Left cardiac atrium (tissue), 4 donors: ENCODE measurements at regions not wholly inside any gene's neighbourhood (a gene's known extent, or its start where the extent isn't known, plus 50 kb on each side); places are given as distances from the start of the nearest gene placed in this dataset.

Experiments used
- ATAC-seq, 2 donors: fragments of 200-7000 bp; cut with Tn5 transposase; one replicate each; pipeline ENCODE4 v1.9.1; 2020; ENCODE audit warnings: mild to moderate bottlenecking in 2 of 2, moderate library complexity in 2 of 2
- DNase-seq: peaks from one replicate; pipeline ENCODE4 v3.0.0-alpha.2; 2020
- intact Hi-C, 2 donors: fragments of 100-400 bp; cut with DNase I; formaldehyde crosslinking; loops; one replicate each; pipeline versions ENCODE4 v1.14.1 to v1.15.1; 2022 to 2023
- donor health status: DM: no; HTN: yes; CAD: no.
- donor health status: DM: no; HTN: yes; CAD: no; lungs with severe emphysema.
- donor health status: DM: yes; HTN: yes; CAD: no.
- donor health status: Dilated cardiomyopathy.

GRCh38 chr3:76768912-76769311 is 271.0 kb upstream of the ROBO2 start:
- no peak for DNase-seq
- ATAC-seq = no peak
- intact Hi-C loops = no loop called here

- intact Hi-C loops = no loop called here
- DNase-seq (no peak), ATAC-seq (no peak)
These were observed 263.0 kb upstream of the ROBO2 start for GRCh38 chr3:76776927-76777326.

DNA sequence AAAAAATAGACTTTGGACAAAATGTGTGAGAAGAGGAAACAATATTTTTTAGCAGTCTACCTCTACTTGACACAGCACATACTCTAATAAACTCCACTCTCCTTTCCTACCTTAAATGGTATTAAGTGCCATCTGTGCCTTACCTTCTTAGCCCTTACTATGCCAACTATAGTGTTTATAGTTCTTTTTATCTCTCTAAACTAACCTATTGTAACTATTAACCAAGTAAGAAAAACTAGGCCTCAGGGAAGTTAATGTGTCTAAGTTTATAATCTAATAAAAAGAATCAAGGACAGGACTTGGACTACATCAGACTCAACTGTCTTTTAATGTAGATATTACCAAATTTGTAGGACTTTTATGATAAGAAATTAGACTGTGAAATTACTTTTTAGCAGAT is 251.7 kb upstream of the ROBO2 start:
- intact Hi-C loops = no loop called here
- ATAC-seq (no peak), DNase-seq (no peak)

DNA sequence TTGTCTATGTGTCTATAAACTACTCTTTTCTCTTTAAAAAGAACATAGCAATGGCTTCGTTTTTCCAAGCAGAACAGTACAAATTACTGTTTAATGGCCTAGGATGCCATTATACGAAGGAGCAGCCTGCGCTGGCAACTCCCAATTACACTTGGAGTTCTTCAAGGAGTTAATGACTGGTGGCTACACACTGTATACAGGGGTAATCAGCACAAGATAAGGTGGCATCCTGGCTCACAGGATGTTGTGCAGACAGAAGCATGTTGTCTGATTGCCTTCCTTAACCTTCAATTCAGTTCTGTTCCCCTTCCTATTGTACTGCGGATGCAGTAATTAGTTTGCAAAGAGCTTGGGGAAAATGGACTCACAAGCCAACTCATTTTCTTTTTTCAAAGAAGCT is 250.7 kb upstream of the ROBO2 start:
- DNase-seq (no peak), ATAC-seq (no peak)

DNA sequence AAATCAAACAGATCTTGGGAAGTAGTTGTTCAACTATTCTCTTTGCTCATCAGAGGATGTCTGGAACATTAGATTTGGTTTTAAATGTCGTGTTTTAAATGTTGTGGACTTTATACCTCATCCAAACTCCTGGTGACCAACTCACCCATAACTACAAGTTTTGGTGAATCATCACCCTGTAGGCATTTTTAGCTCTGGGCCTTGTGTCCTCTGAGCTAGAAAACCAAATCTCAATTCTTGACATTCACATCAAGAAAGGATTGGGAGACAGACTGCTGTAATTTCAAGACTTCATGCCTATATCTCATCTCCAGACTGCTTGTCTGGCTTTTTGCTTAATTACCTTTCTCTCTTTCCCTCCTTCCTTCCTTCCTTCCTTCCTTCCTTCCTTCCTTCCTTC is 228.5 kb upstream of the ROBO2 start:
- no peak for ATAC-seq
- intact Hi-C loops = no loop called here
- no peak for DNase-seq

More for the DNA sequence above, 250.7 kb upstream of the ROBO2 start:
- intact Hi-C loops = no loop called here

GRCh38 chr3:76812649-76813242 is 227.2 kb upstream of the ROBO2 start:
- DNase-seq = no peak
- intact Hi-C loops = no loop called here
- no peak for ATAC-seq

DNA sequence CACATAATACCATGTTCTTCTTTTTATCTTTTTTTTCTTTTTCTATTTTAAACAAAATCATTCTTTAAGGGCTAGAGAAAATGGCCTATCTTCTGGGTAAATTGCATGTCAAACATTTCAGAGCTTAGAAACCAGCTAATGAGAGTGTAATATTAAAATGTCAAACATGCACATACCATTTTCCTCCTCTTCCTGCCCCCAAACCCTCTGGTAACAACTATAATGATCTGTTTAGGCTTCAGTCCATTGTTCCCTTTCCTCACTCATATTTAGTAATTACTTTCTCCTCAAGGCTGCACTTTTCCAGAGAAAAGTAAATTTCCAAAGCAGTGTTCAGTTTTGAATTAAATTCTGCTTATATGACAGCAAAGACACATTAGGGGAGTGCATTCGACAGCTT is 224.3 kb upstream of the ROBO2 start:
- ATAC-seq (no peak), DNase-seq (no peak)
- intact Hi-C loops = no loop called here

- DNase-seq (no peak), ATAC-seq (no peak)
- intact Hi-C loops = no loop called here
These were observed 219.4 kb upstream of the ROBO2 start for GRCh38 chr3:76820481-76820880.

GRCh38 chr3:76824658-76825240 is 215.2 kb upstream of the ROBO2 start:
- no peak for ATAC-seq
- no peak for DNase-seq
- intact Hi-C loops = no loop called here

DNA sequence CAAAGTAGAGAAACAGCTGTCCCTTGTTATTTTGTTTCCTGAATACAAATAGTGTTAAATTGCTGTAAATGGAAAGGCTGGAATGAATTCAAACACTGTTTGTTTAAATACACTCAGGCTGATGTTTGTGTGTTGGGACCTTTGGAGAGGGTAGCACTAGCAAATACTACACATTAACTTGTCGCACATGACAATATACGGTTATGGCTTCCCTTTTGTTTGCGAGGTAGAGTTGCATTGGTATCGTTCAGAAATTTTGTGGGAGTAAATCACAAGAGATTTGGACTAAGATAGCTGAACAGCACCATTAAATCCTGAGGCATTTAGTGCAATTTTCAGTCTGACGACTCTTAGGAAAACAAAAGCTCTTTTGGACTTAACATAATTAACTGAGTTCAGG is 213.0 kb upstream of the ROBO2 start:
- intact Hi-C loops = no loop called here
- no peak for ATAC-seq

DNA sequence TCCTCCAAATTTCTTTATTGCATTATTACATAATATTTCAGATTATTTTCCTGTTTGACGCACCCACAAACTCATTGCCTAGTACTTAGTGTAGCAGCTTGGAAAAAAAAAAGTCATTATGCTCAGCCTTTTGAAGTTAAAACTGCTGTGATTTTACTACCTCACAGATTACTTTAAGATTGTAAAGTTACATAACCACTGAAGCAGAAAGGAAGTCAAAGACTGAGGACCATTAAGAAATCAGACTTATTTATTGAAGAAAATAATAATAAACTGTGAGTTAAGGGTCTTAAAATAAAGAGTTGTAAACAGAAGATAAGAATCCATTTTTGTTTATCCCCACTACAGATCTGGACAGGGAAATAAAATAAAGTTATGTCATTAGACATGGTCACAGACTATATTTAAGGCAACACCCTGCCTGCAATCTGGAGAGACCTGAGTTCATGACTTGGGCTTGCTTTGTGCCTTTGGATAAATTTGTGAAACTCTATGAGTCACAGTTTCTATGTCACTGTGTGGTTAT is 212.1 kb upstream of the ROBO2 start:
- ATAC-seq (no peak), DNase-seq (no peak)
- intact Hi-C loops = no loop called here

More for the DNA sequence above, 213.0 kb upstream of the ROBO2 start:
- DNase-seq = no peak

DNA sequence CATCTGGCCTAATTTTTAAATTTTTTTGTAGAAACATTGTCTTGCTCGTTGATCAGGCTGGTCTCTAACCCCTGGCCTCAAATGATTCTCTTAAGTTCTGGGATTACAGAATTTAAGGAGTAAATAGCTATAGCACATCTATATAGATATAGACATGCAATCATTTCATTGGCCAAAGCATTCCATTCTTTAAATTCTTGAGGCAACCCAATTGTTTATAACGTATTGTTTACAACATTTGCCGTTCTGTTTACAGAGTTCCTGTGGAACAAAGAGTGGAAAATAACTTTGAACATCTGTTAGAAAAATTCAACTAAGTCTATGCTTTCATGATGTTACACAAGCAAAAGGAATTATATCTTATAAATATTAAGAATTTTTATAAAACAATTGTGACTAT is 205.2 kb upstream of the ROBO2 start:
- intact Hi-C loops = no loop called here
- DNase-seq (no peak), ATAC-seq (no peak)

DNA sequence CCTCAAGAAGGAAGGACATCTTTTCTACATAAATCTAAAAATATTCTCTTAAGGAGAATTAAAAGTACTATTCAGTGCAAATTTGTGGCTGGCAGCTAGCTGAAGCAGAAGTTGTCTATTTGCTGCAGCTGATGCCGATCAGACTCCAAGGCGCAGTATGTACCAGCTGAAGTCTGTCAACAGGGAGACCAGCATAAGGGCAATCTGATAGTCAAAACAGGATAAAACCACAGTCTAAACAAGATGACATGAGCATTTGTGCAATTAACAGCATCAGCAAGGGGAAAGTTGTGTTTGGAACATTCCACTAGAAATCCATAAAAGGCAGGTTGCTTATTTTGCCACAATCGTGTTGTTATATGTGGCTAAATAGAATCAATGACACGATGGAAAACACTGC is 198.2 kb upstream of the ROBO2 start:
- no peak for ATAC-seq
- intact Hi-C loops = no loop called here
- no peak for DNase-seq

GRCh38 chr3:76842216-76842615 is 197.7 kb upstream of the ROBO2 start:
- no peak for ATAC-seq

DNA sequence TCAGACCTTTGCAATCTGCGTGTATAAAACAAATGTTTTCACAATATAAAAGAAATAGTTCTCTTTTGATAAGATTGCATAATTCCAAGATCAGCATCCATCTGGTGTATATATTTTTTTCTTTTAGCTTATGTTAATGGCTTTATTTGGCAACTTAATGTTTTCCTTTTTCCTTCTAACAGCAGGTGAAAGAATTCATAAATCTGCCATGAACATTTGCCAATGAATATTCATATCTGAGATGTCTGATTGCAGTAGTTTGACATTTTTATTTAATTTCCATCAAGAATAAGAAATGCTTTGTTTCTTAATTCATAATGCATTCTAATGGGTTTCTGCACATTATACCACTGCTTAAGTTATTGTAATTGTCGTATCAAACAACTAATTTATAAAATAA is 184.4 kb upstream of the ROBO2 start:
- no peak for ATAC-seq
- no peak for DNase-seq
- intact Hi-C loops = no loop called here

More at GRCh38 chr3:76842216-76842615, 197.7 kb upstream of the ROBO2 start:
- intact Hi-C loops = no loop called here
- no peak for DNase-seq

DNA sequence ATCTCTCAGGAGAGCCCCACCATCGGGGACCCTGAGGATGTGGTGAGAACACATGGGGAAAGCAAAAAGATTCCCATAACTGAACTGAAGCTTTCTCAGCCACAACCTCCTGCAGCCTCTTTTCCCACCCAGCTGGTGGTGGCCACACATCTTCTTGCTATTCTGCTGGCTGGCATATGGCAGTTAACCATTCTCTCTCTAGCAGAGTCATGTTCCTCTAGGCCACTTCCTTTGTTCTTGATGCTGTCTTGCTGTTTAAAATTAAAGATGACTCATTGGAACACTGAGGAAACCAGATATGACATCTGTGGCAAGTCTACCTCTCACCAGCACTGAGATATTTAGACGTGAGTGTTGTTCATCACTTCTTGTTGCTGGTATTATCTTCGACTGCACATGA is 180.3 kb upstream of the ROBO2 start:
- no peak for DNase-seq
- intact Hi-C loops = no loop called here
- ATAC-seq = no peak

- no peak for ATAC-seq
- intact Hi-C loops = no loop called here
- DNase-seq = no peak
These were observed 175.5 kb upstream of the ROBO2 start for GRCh38 chr3:76864355-76864754.

DNA sequence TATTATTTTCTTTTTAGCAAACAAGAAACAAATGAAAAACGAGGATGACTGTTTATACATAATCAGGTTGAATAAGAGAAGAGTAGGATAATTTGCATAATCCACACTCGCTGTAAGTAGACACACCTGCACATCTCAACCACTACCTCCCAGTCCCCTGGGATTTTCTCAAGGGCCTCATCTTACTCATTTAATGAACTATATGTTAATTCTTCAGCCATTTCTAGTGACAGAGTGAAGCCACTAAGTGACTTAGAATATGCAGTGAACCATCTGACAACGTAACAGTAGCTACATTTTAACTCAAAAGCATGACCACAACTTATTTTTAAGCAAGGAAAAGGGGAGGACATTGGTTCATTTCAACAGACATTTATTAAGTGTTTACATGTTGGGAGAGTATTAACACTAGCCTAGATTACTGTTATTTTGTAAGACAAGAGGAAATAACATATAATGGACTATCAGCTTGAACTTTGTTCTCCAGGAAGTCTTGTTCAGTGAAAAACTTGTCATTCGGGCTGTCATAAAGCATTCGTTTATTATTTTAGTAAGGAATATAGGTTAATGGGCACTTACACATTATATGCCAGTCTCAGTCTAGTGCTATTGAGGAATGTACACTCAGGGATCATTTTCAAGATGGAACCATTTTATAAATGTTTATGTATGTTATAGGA is 173.0 kb upstream of the ROBO2 start:
- ATAC-seq (no peak), DNase-seq (no peak)
- intact Hi-C loops = no loop called here

DNA sequence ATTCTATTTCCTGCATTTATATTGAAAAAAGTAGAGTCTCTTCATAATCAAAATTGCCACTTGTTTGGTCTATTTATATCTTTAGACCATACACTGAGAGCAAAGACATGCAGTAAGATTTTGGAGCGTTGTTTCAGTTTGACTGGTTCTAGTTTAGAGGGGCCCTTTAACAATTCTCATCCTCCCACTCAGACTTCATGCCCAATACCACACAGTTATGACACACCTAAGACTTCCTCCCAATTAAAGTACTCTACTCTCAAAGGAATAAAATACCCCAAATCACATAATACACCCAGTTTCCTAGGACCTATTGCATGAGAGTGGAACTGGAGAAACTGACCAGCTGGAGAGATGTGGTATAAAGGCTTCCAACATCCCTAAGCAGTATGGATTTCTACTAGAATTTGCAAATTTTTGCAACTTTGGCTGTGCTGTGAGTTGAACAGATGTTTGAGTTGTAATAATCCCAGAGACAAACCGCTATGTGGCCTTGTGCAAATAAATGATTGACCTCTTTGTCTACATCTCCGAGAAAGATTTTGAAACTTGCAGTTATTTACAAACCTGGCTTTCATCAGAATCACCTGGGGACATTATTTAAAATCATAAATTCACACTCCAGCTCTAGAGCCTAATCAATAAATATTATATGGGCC is 170.0 kb upstream of the ROBO2 start:
- ATAC-seq (no peak), DNase-seq (no peak)
- intact Hi-C loops = no loop called here

GRCh38 chr3:76871655-76872054 is 168.2 kb upstream of the ROBO2 start:
- intact Hi-C loops = no loop called here
- DNase-seq = no peak

More at GRCh38 chr3:76871655-76872054, 168.2 kb upstream of the ROBO2 start:
- ATAC-seq = no peak
